CD4-positive, alpha-beta T cell treated with Interleukin-17A for 4 hours (primary cell): ENCODE measurements at regions not wholly inside any gene's neighbourhood (a gene's known extent, or its start where the extent isn't known, plus 50 kb on each side); places are given as distances from the start of the nearest gene placed in this dataset.

Experiments used
- DNase-seq: peaks from one replicate; pipeline ENCODE4 v3.0.0-alpha.2; 2020; ENCODE audit warnings: mixed read lengths

DNA sequence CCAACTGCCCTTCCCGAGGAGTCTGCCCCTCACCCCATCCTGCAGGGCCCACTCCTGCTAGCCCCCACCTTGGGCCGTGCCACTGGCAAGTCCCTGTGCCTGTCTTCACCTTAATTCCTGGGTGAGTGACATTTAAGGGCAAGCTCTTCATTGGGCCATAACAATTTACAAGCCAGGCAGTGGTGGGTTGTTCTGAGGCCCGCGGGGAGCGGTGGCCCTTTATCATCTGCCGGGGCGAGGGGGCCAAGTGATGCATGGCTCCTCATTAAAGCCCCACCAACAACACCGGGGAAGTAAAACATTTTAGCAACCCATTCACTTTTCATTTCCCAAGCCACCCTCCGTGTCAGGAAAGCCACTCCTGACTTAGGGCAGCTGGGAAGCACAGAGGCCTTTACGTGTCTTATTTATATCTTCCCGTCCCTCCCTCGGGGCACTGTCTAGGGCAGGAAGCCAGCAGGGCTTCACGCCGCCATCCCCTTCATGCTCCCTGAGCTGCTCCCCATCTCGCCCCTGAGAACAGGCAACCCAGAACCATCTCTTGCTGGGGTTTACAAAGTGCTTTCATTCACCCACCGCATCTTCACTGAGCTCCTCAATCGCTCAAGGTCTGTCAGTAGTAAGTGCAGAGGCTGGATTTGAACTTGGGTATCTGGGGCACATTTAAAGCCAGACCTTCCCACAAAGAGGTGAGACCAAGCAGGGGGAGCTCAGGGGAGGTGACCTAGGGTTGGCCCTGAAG is 55.5 kb upstream of the CCDC167 start:
- no peak for DNase-seq

DNA sequence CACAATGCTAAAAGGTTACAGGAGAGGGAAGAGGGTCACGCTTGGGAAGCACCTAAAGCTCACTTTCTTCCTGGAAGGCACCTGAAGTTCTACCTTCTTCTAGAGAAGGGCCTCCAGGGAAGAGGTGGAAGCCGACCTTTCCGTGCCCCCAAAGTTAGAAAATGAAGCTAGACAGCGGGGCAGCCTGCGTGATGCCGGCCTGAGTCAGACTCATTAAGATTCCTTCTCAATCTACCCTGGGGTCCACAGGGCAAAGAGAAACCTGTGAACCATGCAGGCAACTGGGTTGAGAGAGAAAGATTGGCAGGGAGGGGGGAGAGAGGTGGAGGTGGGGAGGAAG is 54.8 kb upstream of the CCDC167 start:
- no peak for DNase-seq

DNA sequence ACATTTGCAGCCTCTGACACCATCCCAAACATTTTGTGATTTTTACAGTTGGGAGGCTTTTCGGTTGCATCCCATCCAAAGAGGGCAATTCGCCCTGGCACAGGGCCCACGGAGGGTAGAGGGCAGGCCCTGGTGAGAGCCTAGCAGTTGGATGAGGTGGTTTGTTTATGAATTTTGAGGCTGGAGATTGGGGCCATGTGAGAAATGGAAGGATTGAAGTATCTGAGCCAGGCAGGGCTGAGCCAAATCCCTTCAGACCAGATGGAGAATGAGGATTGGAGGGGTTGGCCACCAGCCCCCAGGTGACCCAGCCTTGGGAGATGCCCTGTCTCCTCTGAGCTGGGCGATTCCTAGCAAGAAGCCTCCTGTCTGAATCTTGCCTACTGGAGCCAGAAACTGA is 52.6 kb upstream of the CCDC167 start:
- DNase-seq = no peak

DNA sequence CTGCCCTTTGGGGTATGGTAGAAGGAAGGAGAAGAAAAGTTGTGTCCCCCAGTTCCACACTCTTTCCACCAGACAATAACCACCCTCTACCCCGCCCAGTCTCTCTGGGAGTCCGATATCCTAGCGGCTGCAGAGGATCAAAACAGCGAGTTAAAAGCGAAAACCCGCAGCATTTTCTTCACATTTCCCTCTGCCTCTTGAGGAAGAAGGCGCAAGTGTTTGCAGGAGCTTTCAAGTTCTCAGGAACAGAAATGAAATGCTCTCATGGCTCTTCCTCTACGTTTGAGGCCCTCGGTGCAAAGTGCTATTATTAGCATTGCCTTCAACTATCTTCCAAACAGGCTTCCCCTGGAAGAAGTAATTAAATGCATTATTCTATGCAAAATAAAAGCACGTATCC is 52.2 kb upstream of the CCDC167 start:
- DNase-seq = no peak

DNA sequence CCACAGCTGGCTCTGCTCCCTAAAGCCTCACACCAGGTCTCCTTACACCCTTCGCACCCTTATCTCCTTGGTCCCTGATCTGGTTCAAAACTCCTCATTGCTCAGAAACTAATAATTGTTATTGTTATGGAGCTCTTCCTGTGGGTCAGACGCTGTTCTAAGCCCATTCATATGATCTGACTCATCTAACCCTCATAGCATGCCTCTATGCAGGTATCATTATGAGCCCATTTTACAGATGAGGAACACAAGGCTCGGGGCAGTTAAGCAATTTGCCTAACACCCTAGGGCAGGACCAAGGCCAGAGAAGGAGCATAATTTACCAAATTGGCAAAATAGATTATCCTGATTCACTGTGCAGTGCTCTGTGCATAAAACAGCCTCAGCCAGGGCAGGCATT is 51.8 kb upstream of the CCDC167 start:
- no peak for DNase-seq

DNA sequence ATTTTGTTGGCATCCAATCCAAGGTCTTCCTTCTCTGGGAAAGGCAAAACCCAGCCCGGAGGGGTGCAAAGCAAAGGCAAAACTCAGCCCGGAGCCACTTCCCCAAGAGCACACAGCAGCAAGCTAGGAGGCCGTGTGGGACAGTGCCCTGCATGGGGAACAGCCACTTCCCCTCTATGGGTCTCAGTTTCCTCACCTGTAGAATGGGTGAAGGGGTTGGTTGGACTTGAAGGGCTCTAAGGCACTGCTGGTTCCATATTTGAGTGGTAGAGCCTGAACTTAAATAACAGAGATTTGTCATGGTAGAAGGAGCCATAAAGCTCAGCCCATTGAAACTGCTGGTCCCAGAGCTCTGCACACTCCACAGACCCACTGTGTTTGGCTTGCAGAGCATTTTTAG is 51.3 kb upstream of the CCDC167 start:
- DNase-seq = no peak

DNA sequence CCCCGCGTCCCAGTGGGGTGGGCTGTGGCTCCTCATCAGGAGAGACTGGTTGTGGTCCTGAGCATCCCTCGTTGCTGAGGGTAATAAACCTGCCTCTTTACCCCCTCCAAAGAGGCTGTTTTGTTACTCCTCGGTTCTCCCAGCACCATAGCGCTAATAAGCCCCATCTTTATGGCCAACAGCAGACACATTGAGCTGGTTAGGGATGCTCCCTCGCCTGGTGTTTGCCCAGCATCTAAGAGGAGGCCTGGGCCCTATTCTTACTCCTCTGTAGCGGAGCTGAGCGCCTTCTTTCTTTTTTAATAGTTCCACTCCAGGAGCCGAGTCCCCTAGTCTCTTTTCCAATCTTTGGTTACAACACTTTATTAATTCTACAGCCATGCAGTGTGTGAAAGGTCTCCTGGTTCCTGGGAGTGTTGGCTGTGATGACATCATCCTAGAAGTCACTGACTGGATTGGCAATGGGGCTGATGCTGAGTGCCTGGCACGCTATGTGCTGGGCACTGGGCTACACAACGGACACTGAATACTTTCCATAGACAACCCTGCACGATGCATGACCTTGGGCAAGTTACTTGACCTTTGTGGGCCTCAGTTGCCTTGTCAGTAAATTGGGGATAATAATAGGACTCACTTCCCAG is 50.6 kb upstream of the CCDC167 start:
- DNase-seq = no peak

DNA sequence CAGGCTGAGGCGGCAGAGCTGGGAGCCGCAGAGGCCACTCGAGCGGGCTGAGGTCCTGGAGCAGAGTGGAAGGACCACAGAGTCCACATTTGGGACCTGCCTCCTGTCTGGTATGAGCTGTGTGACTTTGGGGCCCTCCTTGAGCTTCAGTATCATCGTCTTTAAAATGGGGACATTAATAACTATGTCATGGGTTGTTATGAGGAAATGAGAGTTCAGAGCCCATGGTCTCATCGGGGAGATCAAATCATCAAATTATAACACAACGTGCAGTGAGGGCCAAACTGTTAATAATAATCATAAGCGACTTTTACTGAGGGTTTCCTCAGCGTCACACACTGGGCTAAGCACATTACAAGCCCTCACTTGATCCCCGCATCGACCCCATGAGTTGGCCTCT is 49.9 kb upstream of the CCDC167 start:
- no peak for DNase-seq
